ENCODE measurements at regions not wholly inside any gene's neighbourhood (a gene's known extent, or its start where the extent isn't known, plus 50 kb on each side); places are given as distances from the start of the nearest gene placed in this dataset.

- in situ Hi-C loops (cut with HindIII; ENCODE audit: low sequenced_read_pairs) = no loop called here
- DNase-seq (ENCODE audit: low read depth, low spot score) = no peak
- no peak overlapping the region for H3K4me3 ChIP-seq (ENCODE audit: low read depth, low read length)
- TF ChIP-seq, protein P1, sequence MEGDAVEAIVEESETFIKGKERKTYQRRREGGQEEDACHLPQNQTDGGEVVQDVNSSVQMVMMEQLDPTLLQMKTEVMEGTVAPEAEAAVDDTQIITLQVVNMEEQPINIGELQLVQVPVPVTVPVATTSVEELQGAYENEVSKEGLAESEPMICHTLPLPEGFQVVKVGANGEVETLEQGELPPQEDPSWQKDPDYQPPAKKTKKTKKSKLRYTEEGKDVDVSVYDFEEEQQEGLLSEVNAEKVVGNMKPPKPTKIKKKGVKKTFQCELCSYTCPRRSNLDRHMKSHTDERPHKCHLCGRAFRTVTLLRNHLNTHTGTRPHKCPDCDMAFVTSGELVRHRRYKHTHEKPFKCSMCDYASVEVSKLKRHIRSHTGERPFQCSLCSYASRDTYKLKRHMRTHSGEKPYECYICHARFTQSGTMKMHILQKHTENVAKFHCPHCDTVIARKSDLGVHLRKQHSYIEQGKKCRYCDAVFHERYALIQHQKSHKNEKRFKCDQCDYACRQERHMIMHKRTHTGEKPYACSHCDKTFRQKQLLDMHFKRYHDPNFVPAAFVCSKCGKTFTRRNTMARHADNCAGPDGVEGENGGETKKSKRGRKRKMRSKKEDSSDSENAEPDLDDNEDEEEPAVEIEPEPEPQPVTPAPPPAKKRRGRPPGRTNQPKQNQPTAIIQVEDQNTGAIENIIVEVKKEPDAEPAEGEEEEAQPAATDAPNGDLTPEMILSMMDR (IDR thresholded peaks at IDR 0.05; ENCODE audit: low read depth, low read length) = no peak
Observed at GRCh38 chr2:228630786-228631185, 449.3 kb upstream of the SPHKAP start.

GRCh38 chr2:228629251-228629650 lies 447.8 kb upstream of the SPHKAP start:
- in situ Hi-C loops (cut with HindIII; ENCODE audit: low sequenced_read_pairs) = no loop called here
- H3K4me3 ChIP-seq (ENCODE audit: low read depth, low read length) = no peak overlapping the region
- DNase-seq (ENCODE audit: low read depth, low spot score) = no peak
- TF ChIP-seq, protein P1 (IDR thresholded peaks at IDR 0.05; ENCODE audit: low read depth, low read length) = no peak

- in situ Hi-C loops (cut with HindIII; ENCODE audit: low sequenced_read_pairs) = no loop called here
- no peak overlapping the region for H3K4me3 ChIP-seq (ENCODE audit: low read depth, low read length)
- TF ChIP-seq, protein P1 (IDR thresholded peaks at IDR 0.05; ENCODE audit: low read depth, low read length) = no peak
- no peak for DNase-seq (ENCODE audit: low read depth, low spot score)
Observed at GRCh38 chr2:228628682-228629081, 447.2 kb upstream of the SPHKAP start.

GRCh38 chr2:228627510-228627909 lies 446.0 kb upstream of the SPHKAP start:
- no peak for DNase-seq (ENCODE audit: low read depth, low spot score)
- H3K4me3 ChIP-seq (ENCODE audit: low read depth, low read length) = no peak overlapping the region
- in situ Hi-C loops (cut with HindIII; ENCODE audit: low sequenced_read_pairs) = no loop called here
- TF ChIP-seq, protein P1 (IDR thresholded peaks at IDR 0.05; ENCODE audit: low read depth, low read length) = no peak

DNA sequence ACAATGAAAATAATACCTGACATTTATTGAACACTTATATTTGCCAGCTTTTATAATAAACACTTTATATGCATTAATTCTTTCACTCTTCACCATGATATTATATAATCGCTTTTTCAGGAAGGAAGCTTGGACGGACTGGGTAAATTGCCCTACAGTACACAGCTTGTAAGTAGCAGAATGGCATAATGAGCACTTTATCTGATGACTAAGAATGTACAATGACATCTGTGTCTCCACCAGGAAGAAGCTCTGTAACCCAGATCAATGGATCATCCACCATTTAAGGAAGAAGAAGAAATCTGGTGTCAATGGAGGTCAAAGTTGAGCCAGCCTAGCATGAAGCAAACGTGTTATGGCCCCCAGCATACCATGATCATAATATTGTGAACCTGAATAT lies 444.0 kb upstream of the SPHKAP start:
- in situ Hi-C loops (cut with HindIII; ENCODE audit: low sequenced_read_pairs) = no loop called here
- TF ChIP-seq, protein P1 (IDR thresholded peaks at IDR 0.05; ENCODE audit: low read depth, low read length) = no peak
- DNase-seq (ENCODE audit: low read depth, low spot score) = no peak
- H3K4me3 ChIP-seq (ENCODE audit: low read depth, low read length) = no peak overlapping the region

GRCh38 chr2:228624733-228625132 lies 443.2 kb upstream of the SPHKAP start:
- TF ChIP-seq, protein P1 (IDR thresholded peaks at IDR 0.05; ENCODE audit: low read depth, low read length) = no peak
- in situ Hi-C loops (cut with HindIII; ENCODE audit: low sequenced_read_pairs) = no loop called here
- H3K4me3 ChIP-seq (ENCODE audit: low read depth, low read length) = no peak overlapping the region
- no peak for DNase-seq (ENCODE audit: low read depth, low spot score)

DNA sequence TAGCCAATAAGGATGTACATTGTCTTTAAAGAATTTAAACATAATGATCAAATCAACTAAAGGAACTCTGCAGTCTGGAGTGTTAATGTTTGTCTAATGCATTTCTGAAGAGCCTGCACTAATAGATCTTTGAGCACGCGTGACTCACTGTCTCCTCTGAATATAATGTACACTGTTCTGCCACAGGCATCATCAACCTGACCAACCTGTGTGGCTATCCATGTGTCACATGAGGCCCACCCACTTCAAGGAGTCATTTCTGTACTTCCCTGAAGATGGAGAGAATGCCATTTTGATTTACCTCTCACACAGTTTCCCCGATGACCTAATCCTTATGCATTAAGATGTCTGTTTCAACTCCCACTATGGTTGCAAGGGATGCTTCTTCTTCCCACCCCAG lies 434.0 kb upstream of the SPHKAP start:
- H3K4me3 ChIP-seq (ENCODE audit: low read depth, low read length) = no peak overlapping the region
- no peak for DNase-seq (ENCODE audit: low read depth, low spot score)
- in situ Hi-C loops (cut with HindIII; ENCODE audit: low sequenced_read_pairs) = no loop called here
- TF ChIP-seq, protein P1 (IDR thresholded peaks at IDR 0.05; ENCODE audit: low read depth, low read length) = no peak
